A673 (cell line): ENCODE measurements at regions not wholly inside any gene's neighbourhood (a gene's known extent, or its start where the extent isn't known, plus 50 kb on each side); places are given as distances from the start of the nearest gene placed in this dataset.
A peak's percentile ranks its signal among the peaks of the same experiment; 100 is the strongest.

Experiments
- BruUV-seq: library from RNA; stranded (reverse); fragments of 400-500 nt; replicated peaks from 2 replicates; lab custom pipeline; 2021; lab: Mats Ljungman, UMichigan
- CTCF ChIA-PET: fragments of 300-600 bp; sonication (Branson Sonifier 250); formaldehyde crosslinking; loops from one replicate; lab custom pipeline; 2022; ENCODE audit warnings: antibody characterized with exemption; lab: Charles Lee
- POLR2A ChIA-PET: fragments of 300-600 bp; sonication (Branson Sonifier 250); formaldehyde crosslinking; loops from one replicate; lab custom pipeline; 2022; ENCODE audit warnings: antibody characterized with exemption; ENCODE audit not compliant: low non-redundant PET; lab: Charles Lee
- DNase-seq: peaks from one replicate; pipeline ENCODE4 v3.0.0-alpha.2; 2015; ENCODE audit warnings: low spot score
- H3K27ac ChIP-seq: fragments of 200-600 bp; sonication (generic); 2 replicates; pipeline ENCODE4 v1.5.1; 2016; ENCODE audit warnings: mixed run types, low read depth, mild to moderate bottlenecking, mixed read lengths, antibody characterized with exemption, low read length; ENCODE audit not compliant: poor library complexity, severe bottlenecking
- H3K27me3 ChIP-seq: fragments of 200-600 bp; sonication (generic); replicated peaks from 2 replicates; pipeline ENCODE4 v1.6.1; 2017; ENCODE audit warnings: mixed run types, low read depth, mild to moderate bottlenecking, mixed read lengths, antibody characterized with exemption, low read length; ENCODE audit not compliant: insufficient read depth, poor library complexity
- H3K36me3 ChIP-seq: fragments of 200-600 bp; sonication (generic); 2 replicates; pipeline ENCODE4 v1.6.1; 2016; ENCODE audit warnings: mixed run types, mild to moderate bottlenecking, mixed read lengths, antibody characterized with exemption, low read length; ENCODE audit not compliant: insufficient read depth, poor library complexity, severe bottlenecking
- H3K4me1 ChIP-seq: fragments of 200-600 bp; sonication (generic); 2 replicates; pipeline ENCODE4 v1.6.1; 2017; ENCODE audit warnings: mixed run types, mild to moderate bottlenecking, mixed read lengths, antibody characterized with exemption, low read length; ENCODE audit not compliant: insufficient read depth, poor library complexity, severe bottlenecking
- H3K4me3 ChIP-seq: fragments of 200-600 bp; sonication (generic); 2 replicates; pipeline ENCODE4 v1.5.1; 2016; ENCODE audit warnings: low read depth, mixed run types, mild to moderate bottlenecking, mixed read lengths, low read length; ENCODE audit not compliant: poor library complexity, severe bottlenecking
- H3K9me3 ChIP-seq: fragments of 200-600 bp; sonication (generic); 2 replicates; pipeline ENCODE4 v1.6.1; 2016; ENCODE audit warnings: mixed run types, low read depth, mild to moderate bottlenecking, mixed read lengths, antibody characterized with exemption, low read length; ENCODE audit not compliant: poor library complexity, severe bottlenecking
- CTCF ChIP-seq: fragments of 300-800, 200-600 bp; sonication (generic); conservative IDR thresholded peaks from 2 replicates; pipeline ENCODE4 v1.5.1; 2017; ENCODE audit warnings: low read depth, mild to moderate bottlenecking, antibody characterized with exemption, low read length, moderate library complexity, mixed read lengths
- EZH2 ChIP-seq: fragments of 200-600 bp; sonication (generic); IDR thresholded peaks from 2 replicates; pipeline ENCODE4 v1.6.1; 2017; ENCODE audit warnings: borderline replicate concordance, low read depth, mild to moderate bottlenecking, mixed read lengths, antibody characterized with exemption, low read length; ENCODE audit not compliant: poor library complexity, severe bottlenecking
- intact Hi-C: fragments of 100-400 bp; cut with micrococcal nuclease; formaldehyde crosslinking; loops from one replicate; pipeline ENCODE4 v1.10.0; 2022; ENCODE audit not compliant: unreplicated experiment

GRCh38 chr2:61702088-61702467 is 151.8 kb downstream of the FAM161A start:
- CTCF ChIA-PET = no interaction called here
- TF ChIP-seq EZH2 = no peak
- TF ChIP-seq CTCF = no peak

GRCh38 chr2:61700464-61700863 is 153.4 kb downstream of the FAM161A start:
- H3K9me3 ChIP-seq = no peaks in the 10 kb centered on the region
- DNase-seq = no peak
- H3K4me1 ChIP-seq = no peaks in the 10 kb centered on the region
- ChIA-PET CTCF (no interaction called here), POLR2A (no interaction called here)
- intact Hi-C loops = no loop called here
- H3K4me3 ChIP-seq = no peak overlapping the region
- no TSS peak for BruUV-seq
- H3K36me3 ChIP-seq = no peaks in the 10 kb centered on the region
- no peak for TF ChIP-seq EZH2
- TF ChIP-seq CTCF = no peak
- H3K27ac ChIP-seq = no peak overlapping the region
- H3K27me3 ChIP-seq = no peaks in the 10 kb centered on the region

More at GRCh38 chr2:61702088-61702467, 151.8 kb downstream of the FAM161A start:
- Histone ChIP-seq H3K36me3 (no peaks in the 10 kb centered on the region), H3K4me1 (no peaks in the 10 kb centered on the region), H3K27ac (no peak overlapping the region), H3K27me3 (no peaks in the 10 kb centered on the region), H3K4me3 (no peak overlapping the region), H3K9me3 (no peaks in the 10 kb centered on the region)
- no TSS peak for BruUV-seq
- intact Hi-C loops = no loop called here
- POLR2A ChIA-PET = no interaction called here
- DNase-seq = no peak

- Histone ChIP-seq H3K9me3 (no peaks in the 10 kb centered on the region), H3K4me3 (peak overlapping the region; percentile 72), H3K27me3 (no peaks in the 10 kb centered on the region), H3K4me1 (no peaks in the 10 kb centered on the region), H3K27ac (peak overlapping the region; percentile 66), H3K36me3 (no peaks in the 10 kb centered on the region)
- peak; percentile 85 for DNase-seq
- CTCF ChIA-PET = interaction anchor here (0.6 kb wide), 1 partner anchor 152 kb away, joined by 7 read pairs; no protein-coding TSS in a partner anchor
- intact Hi-C loops = no loop called here
- peak; percentile 67 for TF ChIP-seq CTCF
- TF ChIP-seq EZH2 = no peak
- BruUV-seq = no TSS peak
- POLR2A ChIA-PET = no interaction called here
These were observed 156.4 kb upstream of the XPO1 start for GRCh38 chr2:61694312-61695274.
